ENCODE measurements at regions not wholly inside any gene's neighbourhood (a gene's known extent, or its start where the extent isn't known, plus 50 kb on each side); places are given as distances from the start of the nearest gene placed in this dataset.

- TF ChIP-seq CTCF (IDR thresholded peaks at IDR 0.05): no peak
- no peak for TF ChIP-seq POLR2A (IDR thresholded peaks at IDR 0.05)
Measured at GRCh38 chr20:56153926-56154325, 94.6 kb upstream of the MC3R start.
